GM23338 (cell line): ENCODE measurements at regions not wholly inside any gene's neighbourhood (a gene's known extent, or its start where the extent isn't known, plus 50 kb on each side); places are given as distances from the start of the nearest gene placed in this dataset.

Source experiments
- CREB1 ChIP-seq: fragments of 250-450 bp; sonication (Bioruptor Pico); IDR thresholded peaks from 2 replicates; pipeline ENCODE4 v1.5.0; 2020; ENCODE audit warnings: low read depth, mild to moderate bottlenecking, moderate library complexity
- EZH2 ChIP-seq: fragments of 200-600 bp; sonication (generic); IDR thresholded peaks from one replicate; pipeline ENCODE4 v1.8.0; 2017; ENCODE audit warnings: antibody characterized with exemption, mild to moderate bottlenecking, low read depth; ENCODE audit not compliant: unreplicated experiment
- EZH2phosphoT487 ChIP-seq: fragments of 200-600 bp; sonication (generic); IDR thresholded peaks from one replicate; pipeline ENCODE4 v1.8.1; 2018; ENCODE audit warnings: antibody characterized with exemption; ENCODE audit not compliant: unreplicated experiment
- NANOG ChIP-seq: IDR thresholded peaks from 2 replicates; pipeline ENCODE4 v1.6.1; 2016; ENCODE audit warnings: antibody characterized with exemption, borderline replicate concordance
- POLR2AphosphoS5 ChIP-seq: IDR thresholded peaks from 2 replicates; pipeline ENCODE4 v1.6.1; 2016; ENCODE audit warnings: antibody characterized with exemption, low read depth
- STAT1 ChIP-seq: IDR thresholded peaks from one replicate; pipeline ENCODE4 v1.6.1; 2016; ENCODE audit warnings: antibody characterized with exemption; ENCODE audit not compliant: unreplicated experiment
- ZNF114 ChIP-seq: fragments of 250-450 bp; sonication (Bioruptor Pico); IDR thresholded peaks from 2 replicates; pipeline ENCODE4 v1.5.0; 2020; ENCODE audit warnings: mild to moderate bottlenecking, moderate library complexity
- ZNF331 ChIP-seq: fragments of 250-450 bp; sonication (Bioruptor Pico); IDR thresholded peaks from 2 replicates; pipeline ENCODE4 v1.5.0; 2020; ENCODE audit warnings: low read depth, mild to moderate bottlenecking, moderate library complexity
- TF ChIP-seq, protein P1 (sequence below), 2 experiments: fragments of 200-600 bp in 1 of 2; sonication (generic) in 1 of 2; conservative IDR thresholded peaks; 2 replicates each; pipeline versions ENCODE4 v1.5.1 to v1.6.1; 2016 to 2017; ENCODE audit warnings: antibody characterized with exemption in 2 of 2, low read depth in 2 of 2, mild to moderate bottlenecking in 2 of 2, moderate library complexity in 1 of 2
- TF ChIP-seq, protein P2 (sequence below): IDR thresholded peaks from one replicate; pipeline ENCODE4 v1.6.1; 2018; ENCODE audit warnings: antibody characterized with exemption; ENCODE audit not compliant: unreplicated experiment
- TF ChIP-seq, protein P3 (sequence below): fragments of 250-450 bp; sonication (Bioruptor Pico); IDR thresholded peaks from 2 replicates; pipeline ENCODE4 v1.5.0; 2020; ENCODE audit warnings: mild to moderate bottlenecking, moderate library complexity

DNA sequence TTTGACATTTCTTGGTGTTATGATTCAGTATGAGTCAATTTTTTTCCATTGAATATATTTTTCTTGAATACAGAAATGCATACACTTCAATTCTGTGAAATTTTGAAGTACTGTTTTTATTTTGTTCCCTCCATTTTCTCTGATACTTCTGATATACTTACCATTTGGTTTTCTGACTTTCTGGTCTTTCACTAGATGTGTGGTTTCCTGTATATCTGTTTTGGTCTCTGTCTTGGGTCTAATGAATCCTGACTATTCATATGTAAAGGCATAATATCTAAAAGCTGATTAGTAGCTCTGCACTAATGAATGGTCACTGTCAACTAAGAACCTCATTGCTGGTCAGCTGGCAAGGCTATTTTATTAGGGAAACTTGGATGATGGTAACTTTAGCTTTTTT lies 345.6 kb downstream of the GRB14 start:
- TF ChIP-seq, protein P1, sequence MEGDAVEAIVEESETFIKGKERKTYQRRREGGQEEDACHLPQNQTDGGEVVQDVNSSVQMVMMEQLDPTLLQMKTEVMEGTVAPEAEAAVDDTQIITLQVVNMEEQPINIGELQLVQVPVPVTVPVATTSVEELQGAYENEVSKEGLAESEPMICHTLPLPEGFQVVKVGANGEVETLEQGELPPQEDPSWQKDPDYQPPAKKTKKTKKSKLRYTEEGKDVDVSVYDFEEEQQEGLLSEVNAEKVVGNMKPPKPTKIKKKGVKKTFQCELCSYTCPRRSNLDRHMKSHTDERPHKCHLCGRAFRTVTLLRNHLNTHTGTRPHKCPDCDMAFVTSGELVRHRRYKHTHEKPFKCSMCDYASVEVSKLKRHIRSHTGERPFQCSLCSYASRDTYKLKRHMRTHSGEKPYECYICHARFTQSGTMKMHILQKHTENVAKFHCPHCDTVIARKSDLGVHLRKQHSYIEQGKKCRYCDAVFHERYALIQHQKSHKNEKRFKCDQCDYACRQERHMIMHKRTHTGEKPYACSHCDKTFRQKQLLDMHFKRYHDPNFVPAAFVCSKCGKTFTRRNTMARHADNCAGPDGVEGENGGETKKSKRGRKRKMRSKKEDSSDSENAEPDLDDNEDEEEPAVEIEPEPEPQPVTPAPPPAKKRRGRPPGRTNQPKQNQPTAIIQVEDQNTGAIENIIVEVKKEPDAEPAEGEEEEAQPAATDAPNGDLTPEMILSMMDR (conservative IDR thresholded peaks at IDR 0.05; ENCODE audit: low read depth in 2 of 2): no peak
- TF ChIP-seq EZH2phosphoT487 (no peak), POLR2AphosphoS5 (no peak), EZH2 (no peak), ZNF114 (CRISPR knock-in tag) (no peak), STAT1 (no peak), CREB1 (CRISPR knock-in tag) (no peak), ZNF331 (CRISPR knock-in tag) (no peak), NANOG (no peak)
- TF ChIP-seq, protein P2, sequence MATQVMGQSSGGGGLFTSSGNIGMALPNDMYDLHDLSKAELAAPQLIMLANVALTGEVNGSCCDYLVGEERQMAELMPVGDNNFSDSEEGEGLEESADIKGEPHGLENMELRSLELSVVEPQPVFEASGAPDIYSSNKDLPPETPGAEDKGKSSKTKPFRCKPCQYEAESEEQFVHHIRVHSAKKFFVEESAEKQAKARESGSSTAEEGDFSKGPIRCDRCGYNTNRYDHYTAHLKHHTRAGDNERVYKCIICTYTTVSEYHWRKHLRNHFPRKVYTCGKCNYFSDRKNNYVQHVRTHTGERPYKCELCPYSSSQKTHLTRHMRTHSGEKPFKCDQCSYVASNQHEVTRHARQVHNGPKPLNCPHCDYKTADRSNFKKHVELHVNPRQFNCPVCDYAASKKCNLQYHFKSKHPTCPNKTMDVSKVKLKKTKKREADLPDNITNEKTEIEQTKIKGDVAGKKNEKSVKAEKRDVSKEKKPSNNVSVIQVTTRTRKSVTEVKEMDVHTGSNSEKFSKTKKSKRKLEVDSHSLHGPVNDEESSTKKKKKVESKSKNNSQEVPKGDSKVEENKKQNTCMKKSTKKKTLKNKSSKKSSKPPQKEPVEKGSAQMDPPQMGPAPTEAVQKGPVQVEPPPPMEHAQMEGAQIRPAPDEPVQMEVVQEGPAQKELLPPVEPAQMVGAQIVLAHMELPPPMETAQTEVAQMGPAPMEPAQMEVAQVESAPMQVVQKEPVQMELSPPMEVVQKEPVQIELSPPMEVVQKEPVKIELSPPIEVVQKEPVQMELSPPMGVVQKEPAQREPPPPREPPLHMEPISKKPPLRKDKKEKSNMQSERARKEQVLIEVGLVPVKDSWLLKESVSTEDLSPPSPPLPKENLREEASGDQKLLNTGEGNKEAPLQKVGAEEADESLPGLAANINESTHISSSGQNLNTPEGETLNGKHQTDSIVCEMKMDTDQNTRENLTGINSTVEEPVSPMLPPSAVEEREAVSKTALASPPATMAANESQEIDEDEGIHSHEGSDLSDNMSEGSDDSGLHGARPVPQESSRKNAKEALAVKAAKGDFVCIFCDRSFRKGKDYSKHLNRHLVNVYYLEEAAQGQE: no peak
- TF ChIP-seq, protein P3, sequence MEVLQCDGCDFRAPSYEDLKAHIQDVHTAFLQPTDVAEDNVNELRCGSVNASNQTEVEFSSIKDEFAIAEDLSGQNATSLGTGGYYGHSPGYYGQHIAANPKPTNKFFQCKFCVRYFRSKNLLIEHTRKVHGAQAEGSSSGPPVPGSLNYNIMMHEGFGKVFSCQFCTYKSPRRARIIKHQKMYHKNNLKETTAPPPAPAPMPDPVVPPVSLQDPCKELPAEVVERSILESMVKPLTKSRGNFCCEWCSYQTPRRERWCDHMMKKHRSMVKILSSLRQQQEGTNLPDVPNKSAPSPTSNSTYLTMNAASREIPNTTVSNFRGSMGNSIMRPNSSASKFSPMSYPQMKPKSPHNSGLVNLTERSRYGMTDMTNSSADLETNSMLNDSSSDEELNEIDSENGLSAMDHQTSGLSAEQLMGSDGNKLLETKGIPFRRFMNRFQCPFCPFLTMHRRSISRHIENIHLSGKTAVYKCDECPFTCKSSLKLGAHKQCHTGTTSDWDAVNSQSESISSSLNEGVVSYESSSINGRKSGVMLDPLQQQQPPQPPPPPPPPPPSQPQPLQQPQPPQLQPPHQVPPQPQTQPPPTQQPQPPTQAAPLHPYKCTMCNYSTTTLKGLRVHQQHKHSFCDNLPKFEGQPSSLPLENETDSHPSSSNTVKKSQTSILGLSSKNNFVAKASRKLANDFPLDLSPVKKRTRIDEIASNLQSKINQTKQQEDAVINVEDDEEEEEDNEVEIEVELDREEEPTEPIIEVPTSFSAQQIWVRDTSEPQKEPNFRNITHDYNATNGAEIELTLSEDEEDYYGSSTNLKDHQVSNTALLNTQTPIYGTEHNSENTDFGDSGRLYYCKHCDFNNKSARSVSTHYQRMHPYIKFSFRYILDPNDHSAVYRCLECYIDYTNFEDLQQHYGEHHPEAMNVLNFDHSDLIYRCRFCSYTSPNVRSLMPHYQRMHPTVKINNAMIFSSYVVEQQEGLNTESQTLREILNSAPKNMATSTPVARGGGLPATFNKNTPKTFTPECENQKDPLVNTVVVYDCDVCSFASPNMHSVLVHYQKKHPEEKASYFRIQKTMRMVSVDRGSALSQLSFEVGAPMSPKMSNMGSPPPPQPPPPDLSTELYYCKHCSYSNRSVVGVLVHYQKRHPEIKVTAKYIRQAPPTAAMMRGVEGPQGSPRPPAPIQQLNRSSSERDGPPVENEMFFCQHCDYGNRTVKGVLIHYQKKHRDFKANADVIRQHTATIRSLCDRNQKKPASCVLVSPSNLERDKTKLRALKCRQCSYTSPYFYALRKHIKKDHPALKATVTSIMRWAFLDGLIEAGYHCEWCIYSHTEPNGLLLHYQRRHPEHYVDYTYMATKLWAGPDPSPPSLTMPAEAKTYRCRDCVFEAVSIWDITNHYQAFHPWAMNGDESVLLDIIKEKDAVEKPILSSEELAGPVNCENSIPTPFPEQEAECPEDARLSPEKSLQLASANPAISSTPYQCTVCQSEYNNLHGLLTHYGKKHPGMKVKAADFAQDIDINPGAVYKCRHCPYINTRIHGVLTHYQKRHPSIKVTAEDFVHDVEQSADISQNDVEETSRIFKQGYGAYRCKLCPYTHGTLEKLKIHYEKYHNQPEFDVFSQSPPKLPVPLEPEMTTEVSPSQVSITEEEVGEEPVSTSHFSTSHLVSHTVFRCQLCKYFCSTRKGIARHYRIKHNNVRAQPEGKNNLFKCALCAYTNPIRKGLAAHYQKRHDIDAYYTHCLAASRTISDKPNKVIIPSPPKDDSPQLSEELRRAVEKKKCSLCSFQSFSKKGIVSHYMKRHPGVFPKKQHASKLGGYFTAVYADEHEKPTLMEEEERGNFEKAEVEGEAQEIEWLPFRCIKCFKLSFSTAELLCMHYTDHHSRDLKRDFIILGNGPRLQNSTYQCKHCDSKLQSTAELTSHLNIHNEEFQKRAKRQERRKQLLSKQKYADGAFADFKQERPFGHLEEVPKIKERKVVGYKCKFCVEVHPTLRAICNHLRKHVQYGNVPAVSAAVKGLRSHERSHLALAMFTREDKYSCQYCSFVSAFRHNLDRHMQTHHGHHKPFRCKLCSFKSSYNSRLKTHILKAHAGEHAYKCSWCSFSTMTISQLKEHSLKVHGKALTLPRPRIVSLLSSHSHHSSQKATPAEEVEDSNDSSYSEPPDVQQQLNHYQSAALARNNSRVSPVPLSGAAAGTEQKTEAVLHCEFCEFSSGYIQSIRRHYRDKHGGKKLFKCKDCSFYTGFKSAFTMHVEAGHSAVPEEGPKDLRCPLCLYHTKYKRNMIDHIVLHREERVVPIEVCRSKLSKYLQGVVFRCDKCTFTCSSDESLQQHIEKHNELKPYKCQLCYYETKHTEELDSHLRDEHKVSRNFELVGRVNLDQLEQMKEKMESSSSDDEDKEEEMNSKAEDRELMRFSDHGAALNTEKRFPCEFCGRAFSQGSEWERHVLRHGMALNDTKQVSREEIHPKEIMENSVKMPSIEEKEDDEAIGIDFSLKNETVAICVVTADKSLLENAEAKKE (CRISPR knock-in tag): no peak
